Transverse colon (tissue), 4 donors: ENCODE measurements at regions not wholly inside any gene's neighbourhood (a gene's known extent, or its start where the extent isn't known, plus 50 kb on each side); places are given as distances from the start of the nearest gene placed in this dataset.

Source experiments
- CTCF ChIP-seq, 5 experiments: fragments of 200-600 bp in 3 of 5; fragments of 450-650 bp in 2 of 5; sonication (generic) in 3 of 5; IDR thresholded peaks; 1 replicate in 2 of 5; 2 replicates in 3 of 5; pipeline ENCODE4 v1.5.1; 2016 to 2017; ENCODE audit warnings: antibody characterized with exemption in 5 of 5, inconsistent platforms in 3 of 5, mild to moderate bottlenecking in 2 of 5, moderate library complexity in 1 of 5
- POLR2A ChIP-seq: fragments of 450-650 bp; IDR thresholded peaks from one replicate; pipeline ENCODE4 v1.6.1; 2016; ENCODE audit warnings: antibody characterized with exemption, mild to moderate bottlenecking, moderate library complexity
- POLR2AphosphoS5 ChIP-seq, 3 donors: sonication (generic); formaldehyde crosslinking; IDR thresholded peaks; one replicate each; pipeline ENCODE4 v1.6.1; 2016; ENCODE audit warnings: antibody characterized with exemption in 3 of 3

DNA sequence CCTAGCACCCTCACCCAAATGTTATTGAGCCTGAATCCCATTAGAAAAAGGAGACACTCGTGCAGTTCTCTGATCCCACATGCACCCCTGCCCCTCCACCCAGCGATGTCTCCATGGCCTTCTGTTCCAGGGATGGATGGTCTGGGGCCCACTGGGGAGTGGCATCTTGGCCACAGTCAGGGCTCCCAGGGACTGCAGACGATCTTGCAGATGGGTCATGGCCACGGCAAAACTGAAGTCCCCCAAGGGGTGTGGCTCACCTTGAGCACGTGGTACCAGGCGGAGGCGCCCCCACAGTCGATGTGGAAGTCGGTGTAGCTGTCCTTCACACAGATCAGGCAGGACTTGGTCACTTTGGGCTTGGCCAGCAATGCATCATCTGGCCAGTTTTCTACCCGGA is 130.7 kb downstream of the TUBA3C start:
- TF ChIP-seq CTCF (IDR thresholded peaks at IDR 0.05) (no peak), POLR2AphosphoS5 (IDR thresholded peaks at IDR 0.05) (no peak), POLR2A (no peak)
